ENCODE measurements at regions not wholly inside any gene's neighbourhood (a gene's known extent, or its start where the extent isn't known, plus 50 kb on each side); places are given as distances from the start of the nearest gene placed in this dataset.

GRCh38 chr1:232699814-232700213 lies 69.9 kb upstream of the SIPA1L2 start:
- no peaks in the 10 kb centered on the region for H3K9me2 ChIP-seq (ENCODE audit: insufficient read depth)
- H3K4me1 ChIP-seq (replicated peaks; ENCODE audit: insufficient read depth) = peaks cover 10% of the 10 kb centered on the region
- H3F3A ChIP-seq (ENCODE audit: insufficient read depth, low read depth) = 0 out of 2 replicates have a peak, but pooled peaks cover 5% of the 10 kb centered on the region
- intact Hi-C loops (cut with micrococcal nuclease; ENCODE audit: unreplicated experiment) = no loop called here
- H3K4me3 ChIP-seq = no peak overlapping the region
- no peak overlapping the region for H3K27ac ChIP-seq
- TF ChIP-seq EZH2 (IDR thresholded peaks at IDR 0.05; ENCODE audit: low read depth) (no peak), CTCF (conservative IDR thresholded peaks at IDR 0.05) (no peak)
- H3K27me3 ChIP-seq (ENCODE audit: insufficient read depth, low read depth) = peaks cover 31% of the 10 kb centered on the region
- DNase-seq = no peak
- H3K9me3 ChIP-seq (ENCODE audit: insufficient read depth, low read depth) = 0 out of 2 replicates have a peak, but pooled peaks cover 6% of the 10 kb centered on the region
- ChIA-PET CTCF (no interaction called here), POLR2A (ENCODE audit: unreplicated experiment) (no interaction called here)
- H3K4me2 ChIP-seq = no peak overlapping the region
- BruUV-seq (replicated peaks) = no TSS peak
- no peaks in the 10 kb centered on the region for H4K20me1 ChIP-seq (ENCODE audit: insufficient read depth)
- H3K79me2 ChIP-seq (ENCODE audit: low read depth) = no peaks in the 10 kb centered on the region
- no peaks in the 10 kb centered on the region for H3K36me3 ChIP-seq (ENCODE audit: low read depth)
- H2AFZ ChIP-seq = no peak overlapping the region

- Histone ChIP-seq H3K4me2 (no peak overlapping the region), H3K36me3 (ENCODE audit: low read depth) (no peaks in the 10 kb centered on the region), H4K20me1 (ENCODE audit: insufficient read depth) (no peaks in the 10 kb centered on the region), H3K27me3 (ENCODE audit: insufficient read depth, low read depth) (peaks cover 2% of the 10 kb centered on the region; the same call in 1 of the 2 replicates), H3K9me3 (ENCODE audit: insufficient read depth, low read depth) (0 out of 2 replicates have a peak, but pooled peaks cover 6% of the 10 kb centered on the region), H3F3A (ENCODE audit: insufficient read depth, low read depth) (peaks cover 12% of the 10 kb centered on the region; the same call in 1 of the 2 replicates), H3K4me3 (no peak overlapping the region), H3K27ac (no peak overlapping the region), H3K4me1 (replicated peaks; ENCODE audit: insufficient read depth) (peaks cover 21% of the 10 kb centered on the region), H3K9me2 (ENCODE audit: insufficient read depth) (no peaks in the 10 kb centered on the region), H2AFZ (no peak overlapping the region), H3K79me2 (ENCODE audit: low read depth) (no peaks in the 10 kb centered on the region)
- no TSS peak for BruUV-seq (replicated peaks)
- POLR2A ChIA-PET (ENCODE audit: unreplicated experiment) = no interaction called here
- TF ChIP-seq EZH2 (IDR thresholded peaks at IDR 0.05; ENCODE audit: low read depth) (no peak), CTCF (conservative IDR thresholded peaks at IDR 0.05) (no peak)
- intact Hi-C loops (cut with micrococcal nuclease; ENCODE audit: unreplicated experiment) = no loop called here
- CTCF ChIA-PET = no interaction called here
- DNase-seq = no peak
Observed at GRCh38 chr1:232702911-232703310, 73.0 kb upstream of the SIPA1L2 start.

- Histone ChIP-seq H4K20me1 (ENCODE audit: insufficient read depth) (no peaks in the 10 kb centered on the region), H3K4me3 (no peak overlapping the region), H3K4me1 (replicated peaks; ENCODE audit: insufficient read depth) (peaks cover 21% of the 10 kb centered on the region), H2AFZ (no peak overlapping the region), H3K27ac (no peak overlapping the region), H3F3A (ENCODE audit: insufficient read depth, low read depth) (peaks cover 12% of the 10 kb centered on the region; the same call in 1 of the 2 replicates), H3K9me2 (ENCODE audit: insufficient read depth) (no peaks in the 10 kb centered on the region), H3K9me3 (ENCODE audit: insufficient read depth, low read depth) (0 out of 2 replicates have a peak, but pooled peaks cover 6% of the 10 kb centered on the region), H3K27me3 (ENCODE audit: insufficient read depth, low read depth) (no peaks in the 10 kb centered on the region), H3K36me3 (ENCODE audit: low read depth) (no peaks in the 10 kb centered on the region), H3K79me2 (ENCODE audit: low read depth) (no peaks in the 10 kb centered on the region), H3K4me2 (peak overlapping the region; percentile 22)
- no peak for DNase-seq
- TF ChIP-seq CTCF (conservative IDR thresholded peaks at IDR 0.05) (no peak), EZH2 (IDR thresholded peaks at IDR 0.05; ENCODE audit: low read depth) (no peak)
- BruUV-seq (replicated peaks) = no TSS peak
- ChIA-PET CTCF (no interaction called here), POLR2A (ENCODE audit: unreplicated experiment) (no interaction called here)
- intact Hi-C loops (cut with micrococcal nuclease; ENCODE audit: unreplicated experiment) = no loop called here
Observed at GRCh38 chr1:232704256-232704655, 74.3 kb upstream of the SIPA1L2 start.
